Fibroblast of lung (primary cell): ENCODE measurements at regions not wholly inside any gene's neighbourhood (a gene's known extent, or its start where the extent isn't known, plus 50 kb on each side); places are given as distances from the start of the nearest gene placed in this dataset.

Experiments used
- DNase-seq, 2 donors: peaks; one replicate each; pipeline versions ENCODE4 v3.0.0 to v3.0.0-alpha.2; 2010; ENCODE audit warnings: low read depth in 2 of 2
- H2AFZ ChIP-seq: 2 replicates; pipeline ENCODE4 v1.5.1; 2012; ENCODE audit warnings: low read length, control low read depth, inconsistent platforms
- H3K27ac ChIP-seq: 2 replicates; pipeline ENCODE4 v1.5.1; 2011; ENCODE audit warnings: low read length, control low read depth; ENCODE audit not compliant: insufficient read depth
- H3K27me3 ChIP-seq: 2 replicates; pipeline ENCODE4 v1.5.1; 2011; ENCODE audit warnings: mild to moderate bottlenecking, low read length; ENCODE audit not compliant: control insufficient read depth, insufficient read depth
- H3K36me3 ChIP-seq: 2 replicates; pipeline ENCODE4 v1.5.1; 2011; ENCODE audit warnings: low read length; ENCODE audit not compliant: control insufficient read depth, insufficient read depth
- H3K4me1 ChIP-seq: 2 replicates; pipeline ENCODE4 v1.5.1; 2011; ENCODE audit warnings: low read length; ENCODE audit not compliant: control insufficient read depth, insufficient read depth; ENCODE audit errors: extremely low read depth
- H3K4me2 ChIP-seq: 2 replicates; pipeline ENCODE4 v1.5.1; 2011; ENCODE audit warnings: low read length, control low read depth; ENCODE audit not compliant: insufficient read depth; ENCODE audit errors: extremely low read depth
- H3K4me3 ChIP-seq, 4 experiments: fragments of 200-600 bp in 1 of 4; sonication (generic) in 1 of 4; replicated peaks in 1 of 4; 2 replicates each; pipeline ENCODE4 v1.5.1; 2011 to 2016; ENCODE audit warnings: low read length in 4 of 4, low read depth in 3 of 4, mild to moderate bottlenecking in 3 of 4, control low read depth in 2 of 4, inconsistent platforms in 1 of 4, mixed read lengths in 1 of 4; ENCODE audit not compliant: insufficient read depth in 1 of 4; ENCODE audit errors: control extremely low read depth in 1 of 4
- H3K79me2 ChIP-seq: 2 replicates; pipeline ENCODE4 v1.5.1; 2012; ENCODE audit warnings: mild to moderate bottlenecking, low read length, inconsistent platforms; ENCODE audit not compliant: control insufficient read depth, insufficient read depth
- H3K9ac ChIP-seq: 2 replicates; pipeline ENCODE4 v1.5.1; 2011; ENCODE audit warnings: mild to moderate bottlenecking, low read length, control low read depth; ENCODE audit not compliant: insufficient read depth
- H3K9me3 ChIP-seq: 2 replicates; pipeline ENCODE4 v1.5.1; 2012; ENCODE audit warnings: low read depth, low read length; ENCODE audit not compliant: control insufficient read depth, insufficient read depth
- H4K20me1 ChIP-seq: 2 replicates; pipeline ENCODE4 v1.5.1; 2011; ENCODE audit warnings: low read length; ENCODE audit not compliant: control insufficient read depth, insufficient read depth; ENCODE audit errors: extremely low read depth
- CTCF ChIP-seq, 2 donors: IDR thresholded peaks in 1 of 2; conservative IDR thresholded peaks in 1 of 2; 1 replicate in 1 of 2; 2 replicates in 1 of 2; pipeline ENCODE4 v1.5.1; 2011 to 2012; ENCODE audit warnings: low read length in 2 of 2, control low read depth in 1 of 2, inconsistent platforms in 1 of 2, low read depth in 1 of 2, mild to moderate bottlenecking in 1 of 2
- EZH2 ChIP-seq: IDR thresholded peaks from 2 replicates; pipeline ENCODE4 v1.5.1; 2012; ENCODE audit warnings: low read length, control low read depth, mild to moderate bottlenecking; ENCODE audit errors: missing control alignments

- Histone ChIP-seq H3K9ac (no peak overlapping the region), H3K36me3 (no peaks in the 10 kb centered on the region), H3K9me3 (no peaks in the 10 kb centered on the region), H3K4me1 (no peaks in the 10 kb centered on the region), H3K27ac (no peak overlapping the region), H2AFZ (no peak overlapping the region), H3K27me3 (no peaks in the 10 kb centered on the region), H3K4me2 (no peak overlapping the region), H4K20me1 (no peaks in the 10 kb centered on the region), H3K79me2 (no peaks in the 10 kb centered on the region), H3K4me3 (no peak overlapping the region)
- TF ChIP-seq CTCF (conservative IDR thresholded peaks at IDR 0.05 in 1 of 2, IDR thresholded peaks at IDR 0.05 in 1 of 2; ENCODE audit: low read depth in 1 of 2, low read length in 2 of 2) (no peak), EZH2 (no peak)
- no peak for DNase-seq
These were observed 100.4 kb upstream of the POGK start for GRCh38 chr1:166738873-166739272.

- H3K9me3 ChIP-seq = no peaks in the 10 kb centered on the region
- no peak for DNase-seq
- no peaks in the 10 kb centered on the region for H3K27me3 ChIP-seq
- H2AFZ ChIP-seq = no peak overlapping the region
- H3K9ac ChIP-seq = no peak overlapping the region
- no peaks in the 10 kb centered on the region for H3K36me3 ChIP-seq
- no peak overlapping the region for H3K4me2 ChIP-seq
- no peak for TF ChIP-seq CTCF (conservative IDR thresholded peaks at IDR 0.05 in 1 of 2, IDR thresholded peaks at IDR 0.05 in 1 of 2; ENCODE audit: low read depth in 1 of 2, low read length in 2 of 2)
- TF ChIP-seq EZH2 = no peak
- H3K27ac ChIP-seq = no peak overlapping the region
- no peaks in the 10 kb centered on the region for H3K4me1 ChIP-seq
- H3K79me2 ChIP-seq = no peaks in the 10 kb centered on the region
- no peak overlapping the region for H3K4me3 ChIP-seq
- no peaks in the 10 kb centered on the region for H4K20me1 ChIP-seq
These were observed 98.5 kb upstream of the POGK start for GRCh38 chr1:166740668-166741276.

- H4K20me1 ChIP-seq = no peaks in the 10 kb centered on the region
- no peaks in the 10 kb centered on the region for H3K79me2 ChIP-seq
- TF ChIP-seq CTCF (conservative IDR thresholded peaks at IDR 0.05 in 1 of 2, IDR thresholded peaks at IDR 0.05 in 1 of 2; ENCODE audit: low read depth in 1 of 2, low read length in 2 of 2) (no peak), EZH2 (no peak)
- H2AFZ ChIP-seq = no peak overlapping the region
- H3K27ac ChIP-seq = no peak overlapping the region
- no peaks in the 10 kb centered on the region for H3K27me3 ChIP-seq
- no peak for DNase-seq
- H3K4me2 ChIP-seq = no peak overlapping the region
- H3K4me1 ChIP-seq = no peaks in the 10 kb centered on the region
- no peaks in the 10 kb centered on the region for H3K36me3 ChIP-seq
- no peaks in the 10 kb centered on the region for H3K9me3 ChIP-seq
- H3K9ac ChIP-seq = no peak overlapping the region
- H3K4me3 ChIP-seq = no peak overlapping the region
These were observed 76.0 kb upstream of the POGK start for GRCh38 chr1:166763318-166763717.
